K562 (cell line): ENCODE measurements at regions not wholly inside any gene's neighbourhood (a gene's known extent, or its start where the extent isn't known, plus 50 kb on each side); places are given as distances from the start of the nearest gene placed in this dataset.

Source experiments
- ATAC-seq: fragments of 200-7000 bp; cut with Tn5 transposase; 3 replicates; pipeline ENCODE4 v1.9.1; 2020; ENCODE audit warnings: moderate library complexity
- BruUV-seq: library from RNA; stranded (reverse); fragments of 400-500 nt; replicated peaks from 2 replicates; lab custom pipeline; 2021; lab: Mats Ljungman, UMichigan
- CTCF ChIA-PET: fragments of 300-600 bp; formaldehyde crosslinking; extraction: SDS; loops from one replicate; lab custom pipeline; 2021; ENCODE audit warnings: low intra/inter-chr PET ratio; lab: Yijun Ruan, JAX
- POLR2A ChIA-PET: fragments of 300-600, 350-650 bp; sonication (Branson Sonifier 250); formaldehyde crosslinking; extraction: SDS; loops from one replicate; lab custom pipeline; 2021; ENCODE audit warnings: antibody characterized with exemption, inconsistent platforms; lab: Yijun Ruan, JAX
- DNase-seq, 4 experiments: peaks; one replicate each; pipeline versions ENCODE4 v3.0.0 to v3.0.0-alpha.2; 2011 to 2018; ENCODE audit warnings: low spot score in 3 of 4, mixed read lengths in 3 of 4; ENCODE audit errors: extremely low read depth in 1 of 4
- FAIRE-seq: peaks from 2 replicates; lab custom pipeline; 2011; peaks lifted over from hg19 to GRCh38; lab: Jason Lieb, UNC
- H2AFZ ChIP-seq: 2 replicates; pipeline ENCODE4 v1.6.0; 2011; ENCODE audit warnings: low read depth, low read length, control low read depth, inconsistent platforms
- H3K27ac ChIP-seq: fragments of 200-600 bp; 3 replicates; pipeline ENCODE4 v1.8.0; 2011; ENCODE audit warnings: low read depth, mild to moderate bottlenecking, control low read depth, inconsistent platforms, low read length, moderate library complexity, mixed read lengths; ENCODE audit errors: extremely low read depth
- H3K27me3 ChIP-seq, 2 experiments: fragments of 300-600 bp in 1 of 2; 2 replicates in 1 of 2; 3 replicates in 1 of 2; pipeline versions ENCODE4 v1.6.0 to v1.8.0; 2011; ENCODE audit warnings: inconsistent platforms in 2 of 2, low read length in 2 of 2, mild to moderate bottlenecking in 1 of 2, mixed read lengths in 1 of 2, moderate library complexity in 1 of 2; ENCODE audit not compliant: control insufficient read depth in 2 of 2, insufficient read depth in 2 of 2
- H3K36me3 ChIP-seq: fragments of 300-600 bp; 3 replicates; pipeline ENCODE4 v1.8.0; 2011; ENCODE audit warnings: mild to moderate bottlenecking, low read length, inconsistent platforms; ENCODE audit not compliant: control insufficient read depth, insufficient read depth
- H3K4me1 ChIP-seq, 2 experiments: fragments of 200-600 bp in 1 of 2; replicated peaks in 1 of 2; 2 replicates in 1 of 2; 3 replicates in 1 of 2; pipeline versions ENCODE4 v1.5.1 to v1.8.0; 2011; ENCODE audit warnings: inconsistent platforms in 2 of 2, low read length in 2 of 2, mild to moderate bottlenecking in 1 of 2, mixed read lengths in 1 of 2, moderate library complexity in 1 of 2; ENCODE audit not compliant: control insufficient read depth in 2 of 2, insufficient read depth in 2 of 2
- H3K4me2 ChIP-seq: 2 replicates; pipeline ENCODE4 v1.6.1; 2011; ENCODE audit warnings: low read length, control low read depth, inconsistent platforms, mixed read lengths; ENCODE audit not compliant: insufficient read depth
- H3K4me3 ChIP-seq: fragments of 200-600 bp; sonication (generic), shearing (Covaris generic); 2 replicates; pipeline ENCODE4 v1.5.1; 2016; ENCODE audit warnings: control low read depth, inconsistent platforms
- H3K79me2 ChIP-seq: fragments of 200-600 bp; 3 replicates; pipeline ENCODE4 v1.8.0; 2011; ENCODE audit warnings: low read length, inconsistent platforms; ENCODE audit not compliant: control insufficient read depth, insufficient read depth
- H3K9ac ChIP-seq, 2 experiments: 2 replicates each; pipeline versions ENCODE4 v1.6.0 to v1.6.1; 2011; ENCODE audit warnings: low read depth in 2 of 2, low read length in 2 of 2, control low read depth in 1 of 2, inconsistent platforms in 1 of 2, mild to moderate bottlenecking in 1 of 2, mixed read lengths in 1 of 2; ENCODE audit not compliant: insufficient read depth in 1 of 2
- H3K9me1 ChIP-seq: one replicate; pipeline ENCODE4 v1.6.0; 2011; ENCODE audit warnings: inconsistent platforms, mild to moderate bottlenecking, low read length, moderate library complexity; ENCODE audit not compliant: control insufficient read depth, insufficient read depth
- H3K9me3 ChIP-seq: replicated peaks from 2 replicates; pipeline ENCODE4 v1.5.1; 2011; ENCODE audit warnings: low read depth, low read length, inconsistent platforms; ENCODE audit not compliant: control insufficient read depth, insufficient read depth
- H4K20me1 ChIP-seq: replicated peaks from 2 replicates; pipeline ENCODE4 v1.6.1; 2011; ENCODE audit warnings: low read length, inconsistent platforms, mixed read lengths; ENCODE audit not compliant: control insufficient read depth, insufficient read depth
- BCL6 ChIP-seq: fragments of 250-450 bp; sonication (Bioruptor Pico); IDR thresholded peaks from 2 replicates; pipeline ENCODE4 v1.4.0; 2020
- CEBPG ChIP-seq, 3 experiments: fragments of 200-800 bp in 1 of 3; sonication (Bioruptor generic) in 1 of 3; sonication (generic) in 1 of 3; formaldehyde crosslinking in 1 of 3; IDR thresholded peaks in 2 of 3; conservative IDR thresholded peaks in 1 of 3; 2 replicates each; pipeline versions ENCODE4 v1.6.1 to v1.8.0; 2016 to 2022; ENCODE audit warnings: missing compliant biosample characterization in 2 of 3, missing genetic modification characterization in 2 of 3, mild to moderate bottlenecking in 1 of 3, missing genetic modification reagents in 1 of 3
- CREB5 ChIP-seq: fragments of 250-450 bp; sonication (Bioruptor Pico); IDR thresholded peaks from 2 replicates; pipeline ENCODE4 v1.5.0; 2020; ENCODE audit warnings: mild to moderate bottlenecking
- HMG20B ChIP-seq: fragments of 250-450 bp; sonication (Bioruptor Pico); IDR thresholded peaks from 2 replicates; pipeline ENCODE4 v1.5.0; 2021; ENCODE audit warnings: mild to moderate bottlenecking
- MAFG ChIP-seq: fragments of 450-650 bp; conservative IDR thresholded peaks from 2 replicates; pipeline ENCODE4 v1.6.1; 2016; ENCODE audit warnings: missing genetic modification characterization, missing compliant biosample characterization
- MBD2 ChIP-seq: sonication (generic); IDR thresholded peaks from 2 replicates; pipeline ENCODE4 v1.6.1; 2016; ENCODE audit warnings: low read depth, borderline replicate concordance
- MCM3 ChIP-seq: fragments of 450-650 bp; IDR thresholded peaks from 2 replicates; pipeline ENCODE4 v1.6.1; 2016
- NELFE ChIP-seq: IDR thresholded peaks from 2 replicates; pipeline ENCODE4 v1.6.1; 2011; ENCODE audit warnings: mild to moderate bottlenecking; ENCODE audit not compliant: insufficient read depth, insufficient read length
- NFATC3 ChIP-seq: fragments of 450-650 bp; IDR thresholded peaks from 2 replicates; pipeline ENCODE4 v1.6.1; 2017; ENCODE audit warnings: mild to moderate bottlenecking
- POLR2B ChIP-seq: fragments of 450-650 bp; IDR thresholded peaks from 2 replicates; pipeline ENCODE4 v1.6.1; 2018; ENCODE audit warnings: low read depth; ENCODE audit not compliant: partially characterized antibody
- PRPF4 ChIP-seq: fragments of 200-400 bp; formaldehyde crosslinking; IDR thresholded peaks from one replicate; pipeline ENCODE4 v1.6.1; 2017; ENCODE audit warnings: low read length, low read depth, mild to moderate bottlenecking; ENCODE audit not compliant: insufficient read depth, poor library complexity, severe bottlenecking
- RCOR1 ChIP-seq, 2 experiments: IDR thresholded peaks; 2 replicates each; pipeline ENCODE4 v1.6.1; 2012; ENCODE audit warnings: low read depth in 2 of 2, low read length in 2 of 2, borderline replicate concordance in 1 of 2, improper control_type of control experiment in 1 of 2
- SMARCA5 ChIP-seq: fragments of 450-650 bp; IDR thresholded peaks from 2 replicates; pipeline ENCODE4 v1.6.1; 2016
- SPI1 ChIP-seq: IDR thresholded peaks from 2 replicates; pipeline ENCODE4 v1.6.1; 2011; ENCODE audit warnings: low read depth, low read length, control low read depth, borderline replicate concordance
- ZNF583 ChIP-seq: fragments of 250-450 bp; sonication (Bioruptor Pico); IDR thresholded peaks from 2 replicates; pipeline ENCODE4 v1.4.0; 2020
- ZSCAN32 ChIP-seq: fragments of 450-650 bp; formaldehyde crosslinking; IDR thresholded peaks from 2 replicates; pipeline ENCODE4 v1.4.0; 2020; ENCODE audit warnings: mild to moderate bottlenecking, moderate library complexity
- WGBS: fragments of 100-300 bp; shearing (Covaris generic); methylation state at CpG from one replicate; pipeline ENCODE4 v1.1.6; 2016; ENCODE audit warnings: low coverage, mixed read lengths; ENCODE audit not compliant: insufficient coverage; ENCODE audit errors: missing lambda C conversion rate; 5-methylcytosine and 5-hydroxymethylcytosine counted together
- in situ Hi-C: fragments of 300-500 bp; cut with MboI; formaldehyde crosslinking; loops from 4 replicates; pipeline ENCODE4 v1.15.0; 2018; ENCODE audit warnings: inconsistent platforms, mixed read lengths
- intact Hi-C: fragments of 100-400 bp; cut with micrococcal nuclease; formaldehyde crosslinking; loops from 2 replicates; pipeline ENCODE4 v1.14.2; 2022
- TF ChIP-seq, protein P1 (sequence below): sonication (generic); formaldehyde crosslinking; IDR thresholded peaks from 2 replicates; pipeline ENCODE4 v1.8.0; 2022; ENCODE audit warnings: mild to moderate bottlenecking, missing genetic modification reagents

GRCh38 chr14:42527141-42527540 lies 920.5 kb downstream of the LRFN5 start:
- no peak for ATAC-seq
- Histone ChIP-seq H4K20me1 (no peaks in the 10 kb centered on the region), H3K9me1 (no peaks in the 10 kb centered on the region), H3K27ac (no peak overlapping the region), H3K79me2 (no peaks in the 10 kb centered on the region), H3K4me2 (no peak overlapping the region), H3K4me1 (no peaks in the 10 kb centered on the region), H3K4me3 (no peak overlapping the region), H2AFZ (no peak overlapping the region), H3K9me3 (no peaks in the 10 kb centered on the region), H3K36me3 (no peaks in the 10 kb centered on the region), H3K27me3 (no peaks in the 10 kb centered on the region), H3K9ac (no peak overlapping the region)
- BruUV-seq, result no TSS peak
- intact Hi-C loops, result no loop called here
- POLR2A ChIA-PET, result no interaction called here
- 0% methylated on average over 2 of the region's 2 CpGs for WGBS
- no peak for FAIRE-seq
- CTCF ChIA-PET, result no interaction called here
- TF ChIP-seq PRPF4 (no peak), MAFG (0 out of 2 replicates have a peak, but pooled peaks have one; percentile 8)
- in situ Hi-C loops, result no loop called here
- DNase-seq, result no peak

DNA sequence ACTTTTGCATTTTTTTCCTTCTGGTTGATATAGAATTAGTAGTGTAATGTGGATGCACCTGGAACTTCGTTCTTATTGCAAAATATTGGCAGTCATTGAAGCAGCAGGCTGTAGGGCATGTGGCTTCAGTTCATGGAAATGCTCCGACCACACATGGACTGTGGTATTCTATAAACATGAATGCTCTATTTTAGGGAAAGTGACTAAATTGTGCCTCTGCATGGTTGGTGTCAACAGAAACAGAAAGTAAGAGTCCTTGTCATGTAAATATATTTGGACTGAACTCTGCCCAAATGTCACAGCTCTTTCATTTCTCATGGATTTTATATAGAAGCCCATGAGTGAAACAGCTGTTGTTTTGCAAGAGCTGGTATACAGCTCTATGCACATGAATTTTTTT lies 917.0 kb downstream of the LRFN5 start:
- POLR2A ChIA-PET, result no interaction called here
- CTCF ChIA-PET, result no interaction called here
- FAIRE-seq, result no peak
- H3K9ac ChIP-seq, result no peak overlapping the region
- H4K20me1 ChIP-seq, result no peaks in the 10 kb centered on the region
- H3K79me2 ChIP-seq, result no peaks in the 10 kb centered on the region
- no TSS peak for BruUV-seq
- H3K27me3 ChIP-seq, result no peaks in the 10 kb centered on the region
- in situ Hi-C loops (no loop called here), intact Hi-C loops (no loop called here)
- no peaks in the 10 kb centered on the region for H3K9me3 ChIP-seq
- H3K9me1 ChIP-seq, result no peaks in the 10 kb centered on the region
- TF ChIP-seq ZSCAN32 (CRISPR knock-in tag), result no peak
- TF ChIP-seq, protein P1, sequence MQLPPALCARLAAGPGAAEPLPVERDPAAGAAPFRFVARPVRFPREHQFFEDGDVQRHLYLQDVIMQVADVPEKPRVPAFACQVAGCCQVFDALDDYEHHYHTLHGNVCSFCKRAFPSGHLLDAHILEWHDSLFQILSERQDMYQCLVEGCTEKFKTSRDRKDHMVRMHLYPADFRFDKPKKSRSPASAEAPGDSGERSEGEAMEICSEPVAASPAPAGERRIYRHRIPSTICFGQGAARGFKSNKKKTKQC (CRISPR knock-in tag), result no peak
- no peak for TF ChIP-seq ZNF583
- TF ChIP-seq CEBPG (CRISPR knock-in tag; IDR thresholded peaks at IDR 0.05), result no peak
- TF ChIP-seq CEBPG (tag; conservative IDR thresholded peaks at IDR 0.05 in 1 of 2, IDR thresholded peaks at IDR 0.05 in 1 of 2), result no peak
- no peak for TF ChIP-seq HMG20B (CRISPR knock-in tag)
- TF ChIP-seq SMARCA5, result no peak
- TF ChIP-seq MCM3, result no peak
- TF ChIP-seq POLR2B, result no peak
- TF ChIP-seq RCOR1 (IDR thresholded peaks at IDR 0.05; ENCODE audit: borderline replicate concordance in 1 of 2, low read depth in 2 of 2, low read length in 2 of 2), result no peak
- no peak for TF ChIP-seq MBD2
- no peak for TF ChIP-seq NFATC3
- no peak for TF ChIP-seq BCL6 (CRISPR knock-in tag)
- no peak for TF ChIP-seq CREB5 (CRISPR knock-in tag)
- no peak for TF ChIP-seq NELFE
- no peak for TF ChIP-seq SPI1
- no peak overlapping the region for H3K4me3 ChIP-seq
- H3K4me1 ChIP-seq, result no peaks in the 10 kb centered on the region
- no peak overlapping the region for H3K4me2 ChIP-seq
- no peak overlapping the region for H3K27ac ChIP-seq
- no peak for DNase-seq
- no peaks in the 10 kb centered on the region for H3K36me3 ChIP-seq
- WGBS, result 0% methylated on average over 2 of the region's 2 CpGs
- H2AFZ ChIP-seq, result no peak overlapping the region
- ATAC-seq, result no peak
